ENCODE measurements at regions not wholly inside any gene's neighbourhood (a gene's known extent, or its start where the extent isn't known, plus 50 kb on each side); places are given as distances from the start of the nearest gene placed in this dataset.

GRCh38 chr20:43800186-43800585, 73.4 kb upstream of the GTSF1L start:
- H3K27me3 ChIP-seq (ENCODE audit: control insufficient read depth, insufficient read depth, low read length): no peaks in the 10 kb centered on the region
- ChIA-PET CTCF (no interaction called here), POLR2A (no interaction called here)
- no peaks in the 10 kb centered on the region for H3K4me1 ChIP-seq (ENCODE audit: control insufficient read depth, insufficient read depth, low read length)
- TF ChIP-seq, protein P1, sequence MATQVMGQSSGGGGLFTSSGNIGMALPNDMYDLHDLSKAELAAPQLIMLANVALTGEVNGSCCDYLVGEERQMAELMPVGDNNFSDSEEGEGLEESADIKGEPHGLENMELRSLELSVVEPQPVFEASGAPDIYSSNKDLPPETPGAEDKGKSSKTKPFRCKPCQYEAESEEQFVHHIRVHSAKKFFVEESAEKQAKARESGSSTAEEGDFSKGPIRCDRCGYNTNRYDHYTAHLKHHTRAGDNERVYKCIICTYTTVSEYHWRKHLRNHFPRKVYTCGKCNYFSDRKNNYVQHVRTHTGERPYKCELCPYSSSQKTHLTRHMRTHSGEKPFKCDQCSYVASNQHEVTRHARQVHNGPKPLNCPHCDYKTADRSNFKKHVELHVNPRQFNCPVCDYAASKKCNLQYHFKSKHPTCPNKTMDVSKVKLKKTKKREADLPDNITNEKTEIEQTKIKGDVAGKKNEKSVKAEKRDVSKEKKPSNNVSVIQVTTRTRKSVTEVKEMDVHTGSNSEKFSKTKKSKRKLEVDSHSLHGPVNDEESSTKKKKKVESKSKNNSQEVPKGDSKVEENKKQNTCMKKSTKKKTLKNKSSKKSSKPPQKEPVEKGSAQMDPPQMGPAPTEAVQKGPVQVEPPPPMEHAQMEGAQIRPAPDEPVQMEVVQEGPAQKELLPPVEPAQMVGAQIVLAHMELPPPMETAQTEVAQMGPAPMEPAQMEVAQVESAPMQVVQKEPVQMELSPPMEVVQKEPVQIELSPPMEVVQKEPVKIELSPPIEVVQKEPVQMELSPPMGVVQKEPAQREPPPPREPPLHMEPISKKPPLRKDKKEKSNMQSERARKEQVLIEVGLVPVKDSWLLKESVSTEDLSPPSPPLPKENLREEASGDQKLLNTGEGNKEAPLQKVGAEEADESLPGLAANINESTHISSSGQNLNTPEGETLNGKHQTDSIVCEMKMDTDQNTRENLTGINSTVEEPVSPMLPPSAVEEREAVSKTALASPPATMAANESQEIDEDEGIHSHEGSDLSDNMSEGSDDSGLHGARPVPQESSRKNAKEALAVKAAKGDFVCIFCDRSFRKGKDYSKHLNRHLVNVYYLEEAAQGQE (IDR thresholded peaks at IDR 0.05; ENCODE audit: insufficient read depth in 1 of 2, low read depth in 2 of 2, low read length in 1 of 2): no peak
- TF ChIP-seq SIN3A (IDR thresholded peaks at IDR 0.05; ENCODE audit: borderline replicate concordance, insufficient read depth, low read depth, low read length) (no peak), POLR2AphosphoS5 (IDR thresholded peaks at IDR 0.05; ENCODE audit: low read depth, low read length) (no peak), CTCF (IDR thresholded peaks at IDR 0.05) (no peak), TCF7L2 (IDR thresholded peaks at IDR 0.05; ENCODE audit: low read depth, low read length) (no peak)
- H3K36me3 ChIP-seq (ENCODE audit: control insufficient read depth, insufficient read depth, low read length): no peaks in the 10 kb centered on the region
- BruUV-seq (replicated peaks): no TSS peak
- H3K27ac ChIP-seq (ENCODE audit: low read length): no peak overlapping the region
- in situ Hi-C loops (cut with HindIII; ENCODE audit: low pct_unique_long_range_greater_than_20kb, low sequenced_read_pairs): no loop called here
- intact Hi-C loops (cut with micrococcal nuclease; ENCODE audit: unreplicated experiment): no loop called here
- H3K4me3 ChIP-seq (ENCODE audit: low read depth in 2 of 2, low read length in 2 of 2): no peak overlapping the region
- peaks cover 13% of the 10 kb centered on the region for H3K9me3 ChIP-seq (ENCODE audit: control insufficient read depth, insufficient read depth, low read depth, low read length)
- DNase-seq (ENCODE audit: low read depth, low spot score) (no peak), ATAC-seq (no peak)

DNA sequence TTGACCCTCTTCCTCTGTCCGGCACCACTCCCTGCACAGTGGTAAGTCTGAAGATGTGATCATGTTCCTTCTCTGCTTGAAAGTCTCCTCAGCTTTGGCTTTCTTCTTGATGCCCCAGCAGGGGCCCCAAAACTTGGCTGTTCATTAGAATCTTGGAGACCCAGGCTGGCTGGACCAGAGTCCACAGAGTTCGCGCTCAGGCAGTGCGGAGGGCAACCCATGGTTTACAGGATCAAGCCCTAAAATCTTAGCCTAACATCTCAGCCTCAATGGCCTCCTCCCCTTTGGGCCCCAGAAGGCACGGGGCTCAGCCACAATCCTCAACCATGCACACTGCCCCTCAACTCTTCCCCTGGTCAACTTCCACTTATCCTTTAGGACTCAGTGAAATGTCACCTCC, 72.9 kb upstream of the GTSF1L start:
- CTCF ChIA-PET: interaction anchor here (0.7 kb wide), 1 partner anchor 33 kb away, joined by 9 read pairs; no protein-coding TSS in a partner anchor
- Histone ChIP-seq H3K27me3 (ENCODE audit: control insufficient read depth, insufficient read depth, low read length) (no peaks in the 10 kb centered on the region), H3K4me3 (ENCODE audit: low read depth in 2 of 2, low read length in 2 of 2) (no peak overlapping the region), H3K36me3 (ENCODE audit: control insufficient read depth, insufficient read depth, low read length) (no peaks in the 10 kb centered on the region), H3K4me1 (ENCODE audit: control insufficient read depth, insufficient read depth, low read length) (no peaks in the 10 kb centered on the region), H3K27ac (ENCODE audit: low read length) (no peak overlapping the region), H3K9me3 (ENCODE audit: control insufficient read depth, insufficient read depth, low read depth, low read length) (peaks cover 8% of the 10 kb centered on the region)
- BruUV-seq (replicated peaks): no TSS peak
- TF ChIP-seq, protein P1 (IDR thresholded peaks at IDR 0.05; ENCODE audit: insufficient read depth in 1 of 2, low read depth in 2 of 2, low read length in 1 of 2): no peak
- TF ChIP-seq SIN3A (IDR thresholded peaks at IDR 0.05; ENCODE audit: borderline replicate concordance, insufficient read depth, low read depth, low read length) (no peak), TCF7L2 (IDR thresholded peaks at IDR 0.05; ENCODE audit: low read depth, low read length) (no peak), CTCF (IDR thresholded peaks at IDR 0.05) (no peak), POLR2AphosphoS5 (IDR thresholded peaks at IDR 0.05; ENCODE audit: low read depth, low read length) (no peak)
- POLR2A ChIA-PET: no interaction called here
- ATAC-seq: no peak
- in situ Hi-C loops (cut with HindIII; ENCODE audit: low pct_unique_long_range_greater_than_20kb, low sequenced_read_pairs) (no loop called here), intact Hi-C loops (cut with micrococcal nuclease; ENCODE audit: unreplicated experiment) (no loop called here)
- DNase-seq (ENCODE audit: low read depth, low spot score): no peak

Measured in Panc1 (cell line).